ENCODE measurements at regions not wholly inside any gene's neighbourhood (a gene's known extent, or its start where the extent isn't known, plus 50 kb on each side); places are given as distances from the start of the nearest gene placed in this dataset.

- Histone ChIP-seq H3K4me3 (ENCODE audit: low read length in 3 of 3) (no peak overlapping the region), H3K4me1 (ENCODE audit: control insufficient read depth in 2 of 3, insufficient read depth in 2 of 3, low read depth in 1 of 3, low read length in 3 of 3) (no peaks in the 10 kb centered on the region), H3K9me3 (ENCODE audit: control insufficient read depth in 2 of 3, insufficient read depth in 1 of 3, low read length in 3 of 3) (peaks cover 0 to 6% (median 0%) of the 10 kb centered on the region in 3 donors), H3K27me3 (ENCODE audit: control insufficient read depth, insufficient read depth, low read length) (no peaks in the 10 kb centered on the region), H3K36me3 (ENCODE audit: control insufficient read depth in 2 of 3, insufficient read depth in 3 of 3, low read length in 3 of 3) (no peaks in the 10 kb centered on the region), H3K9ac (ENCODE audit: low read length in 3 of 3) (no peak overlapping the region), H3K27ac (ENCODE audit: low read depth in 2 of 2, low read length in 2 of 2) (no peak overlapping the region)
- DNase-seq (peak in 1 of 5 donors; percentile 82), FAIRE-seq (no peak)
- no peak for TF ChIP-seq CTCF (IDR thresholded peaks at IDR 0.05; ENCODE audit: borderline replicate concordance, extremely low read depth, insufficient read depth)
- intact Hi-C loops (cut with DNase I) = no loop called here
These were observed 137.9 kb downstream of the MAFB start for GRCh38 chr20:40551125-40551530.

GRCh38 chr20:40547483-40548091 is 141.4 kb downstream of the MAFB start:
- Histone ChIP-seq H3K27ac (ENCODE audit: low read depth in 2 of 2, low read length in 2 of 2) (no peak overlapping the region), H3K36me3 (ENCODE audit: control insufficient read depth in 2 of 3, insufficient read depth in 3 of 3, low read length in 3 of 3) (no peaks in the 10 kb centered on the region), H3K4me1 (ENCODE audit: control insufficient read depth in 2 of 3, insufficient read depth in 2 of 3, low read depth in 1 of 3, low read length in 3 of 3) (no peaks in the 10 kb centered on the region), H3K27me3 (ENCODE audit: control insufficient read depth, insufficient read depth, low read length) (no peaks in the 10 kb centered on the region), H3K9me3 (ENCODE audit: control insufficient read depth in 2 of 3, insufficient read depth in 1 of 3, low read length in 3 of 3) (no peaks in the 10 kb centered on the region), H3K4me3 (ENCODE audit: low read length in 3 of 3) (no peak overlapping the region), H3K9ac (ENCODE audit: low read length in 3 of 3) (no peak overlapping the region)
- no peak for FAIRE-seq
- DNase-seq = peak in 3 of 5 donors; percentile 14 to 28 (median 26)
- intact Hi-C loops (cut with DNase I) = no loop called here
- no peak for TF ChIP-seq CTCF (IDR thresholded peaks at IDR 0.05; ENCODE audit: borderline replicate concordance, extremely low read depth, insufficient read depth)

GRCh38 chr20:40545478-40545877 is 143.6 kb downstream of the MAFB start:
- DNase-seq = no peak
- FAIRE-seq = no peak
- Histone ChIP-seq H3K9ac (ENCODE audit: low read length in 3 of 3) (no peak overlapping the region), H3K4me3 (ENCODE audit: low read length in 3 of 3) (no peak overlapping the region), H3K9me3 (ENCODE audit: control insufficient read depth in 2 of 3, insufficient read depth in 1 of 3, low read length in 3 of 3) (no peaks in the 10 kb centered on the region), H3K27me3 (ENCODE audit: control insufficient read depth, insufficient read depth, low read length) (no peaks in the 10 kb centered on the region), H3K27ac (ENCODE audit: low read depth in 2 of 2, low read length in 2 of 2) (no peak overlapping the region), H3K4me1 (ENCODE audit: control insufficient read depth in 2 of 3, insufficient read depth in 2 of 3, low read depth in 1 of 3, low read length in 3 of 3) (no peaks in the 10 kb centered on the region), H3K36me3 (ENCODE audit: control insufficient read depth in 2 of 3, insufficient read depth in 3 of 3, low read length in 3 of 3) (no peaks in the 10 kb centered on the region)
- intact Hi-C loops (cut with DNase I) = no loop called here
- TF ChIP-seq CTCF (IDR thresholded peaks at IDR 0.05; ENCODE audit: borderline replicate concordance, extremely low read depth, insufficient read depth) = no peak

- Histone ChIP-seq H3K4me1 (ENCODE audit: control insufficient read depth in 2 of 3, insufficient read depth in 2 of 3, low read depth in 1 of 3, low read length in 3 of 3) (no peaks in the 10 kb centered on the region), H3K27me3 (ENCODE audit: control insufficient read depth, insufficient read depth, low read length) (no peaks in the 10 kb centered on the region), H3K9ac (ENCODE audit: low read length in 3 of 3) (no peak overlapping the region), H3K4me3 (ENCODE audit: low read length in 3 of 3) (no peak overlapping the region), H3K9me3 (ENCODE audit: control insufficient read depth in 2 of 3, insufficient read depth in 1 of 3, low read length in 3 of 3) (no peaks in the 10 kb centered on the region), H3K27ac (ENCODE audit: low read depth in 2 of 2, low read length in 2 of 2) (no peak overlapping the region), H3K36me3 (ENCODE audit: control insufficient read depth in 2 of 3, insufficient read depth in 3 of 3, low read length in 3 of 3) (no peaks in the 10 kb centered on the region)
- FAIRE-seq = no peak
- no peak for TF ChIP-seq CTCF (IDR thresholded peaks at IDR 0.05; ENCODE audit: borderline replicate concordance, extremely low read depth, insufficient read depth)
- no peak for DNase-seq
- intact Hi-C loops (cut with DNase I) = no loop called here
These were observed 147.0 kb downstream of the MAFB start for GRCh38 chr20:40542065-40542464.

Data from kidney (tissue), 13 donors.